GM19043 (cell line): ENCODE measurements at regions not wholly inside any gene's neighbourhood (a gene's known extent, or its start where the extent isn't known, plus 50 kb on each side); places are given as distances from the start of the nearest gene placed in this dataset.
A peak's percentile ranks its signal among the peaks of the same experiment; 100 is the strongest.
"Not testable (repeated sequence)": the region's sequence is repeated elsewhere in the genome, so short reads cannot be mapped to it uniquely, and the experiment has no call there.

Experiments
- ATAC-seq: cut with Tn5 transposase; IDR thresholded peaks from one replicate; pipeline ENCODE4 v1.9.1; 2021; ENCODE audit warnings: low read depth; ENCODE audit not compliant: unreplicated experiment

- ATAC-seq = no peak
Observed at GRCh38 chr4:171022824-171023230, 790.4 kb upstream of the GALNTL6 start.

GRCh38 chr4:171017593-171017992 lies 795.6 kb upstream of the GALNTL6 start:
- ATAC-seq = no peak

- ATAC-seq = no peak
Observed at GRCh38 chr4:171016145-171016544, 797.1 kb upstream of the GALNTL6 start.

GRCh38 chr4:171015441-171015840 lies 797.8 kb upstream of the GALNTL6 start:
- ATAC-seq = no peak

- no peak for ATAC-seq
Observed at GRCh38 chr4:171007618-171008390, 805.4 kb upstream of the GALNTL6 start.

GRCh38 chr4:171002246-171002645 lies 811.0 kb upstream of the GALNTL6 start:
- no peak for ATAC-seq

- ATAC-seq = peak; percentile 81
Observed at GRCh38 chr4:170990989-170991589, 822.1 kb upstream of the GALNTL6 start.

GRCh38 chr4:170988446-170988845 lies 824.8 kb upstream of the GALNTL6 start:
- no peak for ATAC-seq

GRCh38 chr4:170979736-170980135 lies 833.5 kb upstream of the GALNTL6 start:
- no peak for ATAC-seq

- no peak for ATAC-seq
Observed at GRCh38 chr4:170978990-170979389, 834.2 kb upstream of the GALNTL6 start.

GRCh38 chr4:170949084-170949483 lies 859.3 kb upstream of the AADAT start:
- no peak for ATAC-seq

GRCh38 chr4:170940043-170940724 lies 850.4 kb upstream of the AADAT start:
- no peak for ATAC-seq

GRCh38 chr4:170938588-170938987 lies 848.8 kb upstream of the AADAT start:
- ATAC-seq = no peak

GRCh38 chr4:170931321-170931720 lies 841.6 kb upstream of the AADAT start:
- ATAC-seq = no peak

- ATAC-seq = no peak
Observed at GRCh38 chr4:170888660-170889059, 798.9 kb upstream of the AADAT start.

- no peak for ATAC-seq
Observed at GRCh38 chr4:170887396-170887795, 797.6 kb upstream of the AADAT start.

GRCh38 chr4:170884969-170885570 lies 795.3 kb upstream of the AADAT start:
- no peak for ATAC-seq

GRCh38 chr4:170881646-170882045 lies 791.9 kb upstream of the AADAT start:
- ATAC-seq = not testable (repeated sequence)

GRCh38 chr4:170875868-170876267 lies 786.1 kb upstream of the AADAT start:
- ATAC-seq = no peak

- ATAC-seq = no peak
Observed at GRCh38 chr4:170872794-170873193, 783.0 kb upstream of the AADAT start.

GRCh38 chr4:170868170-170868569 lies 778.4 kb upstream of the AADAT start:
- ATAC-seq = no peak
